AG04450 (cell line): ENCODE measurements at regions not wholly inside any gene's neighbourhood (a gene's known extent, or its start where the extent isn't known, plus 50 kb on each side); places are given as distances from the start of the nearest gene placed in this dataset.
A peak's percentile ranks its signal among the peaks of the same experiment; 100 is the strongest.

Source experiments
- CTCF ChIA-PET: fragments of 300-600, 350-600 bp; formaldehyde crosslinking; extraction: SDS; loops from one replicate; lab custom pipeline; 2022; ENCODE audit warnings: antibody characterized with exemption, inconsistent platforms; lab: Charles Lee
- POLR2A ChIA-PET: fragments of 350-600 bp; formaldehyde crosslinking; extraction: SDS; loops from one replicate; lab custom pipeline; 2021; ENCODE audit warnings: antibody characterized with exemption, inconsistent platforms; lab: Yijun Ruan, JAX
- DNase-seq: peaks from one replicate; pipeline ENCODE4 v3.0.0-alpha.2; 2011; ENCODE audit warnings: low read depth, low spot score
- H3K27ac ChIP-seq: one replicate; pipeline ENCODE4 v1.5.1; 2012; ENCODE audit warnings: low read depth, low read length, control low read depth
- H3K27me3 ChIP-seq: one replicate; pipeline ENCODE4 v1.6.0; 2012; ENCODE audit warnings: low read length; ENCODE audit not compliant: control insufficient read depth, insufficient read depth
- H3K4me3 ChIP-seq: 2 replicates; pipeline ENCODE4 v1.5.1; 2011; ENCODE audit warnings: mild to moderate bottlenecking, low read depth, low read length, control low read depth
- H3K9me3 ChIP-seq: 2 replicates; pipeline ENCODE4 v1.5.1; 2012; ENCODE audit warnings: low read length; ENCODE audit not compliant: control insufficient read depth, insufficient read depth
- CTCF ChIP-seq: IDR thresholded peaks from 2 replicates; pipeline ENCODE4 v1.5.1; 2011; ENCODE audit warnings: low read depth, low read length, control low read depth, inconsistent platforms

GRCh38 chr14:106302661-106303060 lies 776.3 kb downstream of the TMEM121 start:
- Histone ChIP-seq H3K27ac (no peak overlapping the region), H3K4me3 (no peak overlapping the region), H3K9me3 (peaks cover 16% of the 10 kb centered on the region), H3K27me3 (no peaks in the 10 kb centered on the region)
- DNase-seq = no peak
- ChIA-PET POLR2A (no interaction called here), CTCF (no interaction called here)
- no peak for TF ChIP-seq CTCF

GRCh38 chr14:106304271-106304670 lies 777.9 kb downstream of the TMEM121 start:
- Histone ChIP-seq H3K27me3 (no peaks in the 10 kb centered on the region), H3K4me3 (no peak overlapping the region), H3K9me3 (peaks cover 24% of the 10 kb centered on the region), H3K27ac (no peak overlapping the region)
- CTCF ChIA-PET = no interaction called here
- no peak for TF ChIP-seq CTCF
- no peak for DNase-seq
- POLR2A ChIA-PET = no interaction called here

- Histone ChIP-seq H3K4me3 (no peak overlapping the region), H3K27me3 (no peaks in the 10 kb centered on the region), H3K9me3 (peaks cover 22% of the 10 kb centered on the region), H3K27ac (no peak overlapping the region)
- no peak for DNase-seq
- peak; percentile 25 for TF ChIP-seq CTCF
- CTCF ChIA-PET = no interaction called here
- POLR2A ChIA-PET = no interaction called here
Observed at GRCh38 chr14:106308839-106309389, 782.5 kb downstream of the TMEM121 start.

GRCh38 chr14:106309423-106309822 lies 783.0 kb downstream of the TMEM121 start:
- H3K4me3 ChIP-seq = no peak overlapping the region
- DNase-seq = no peak
- CTCF ChIA-PET = no interaction called here
- H3K9me3 ChIP-seq = peaks cover 27% of the 10 kb centered on the region
- TF ChIP-seq CTCF = no peak
- H3K27ac ChIP-seq = no peak overlapping the region
- POLR2A ChIA-PET = no interaction called here
- no peaks in the 10 kb centered on the region for H3K27me3 ChIP-seq

- Histone ChIP-seq H3K9me3 (peaks cover 39% of the 10 kb centered on the region), H3K27me3 (no peaks in the 10 kb centered on the region), H3K27ac (no peak overlapping the region), H3K4me3 (no peak overlapping the region)
- no peak for TF ChIP-seq CTCF
- ChIA-PET CTCF (no interaction called here), POLR2A (no interaction called here)
- no peak for DNase-seq
Observed at GRCh38 chr14:106315436-106315835, 789.1 kb downstream of the TMEM121 start.
